GM12874 (cell line): ENCODE measurements at regions not wholly inside any gene's neighbourhood (a gene's known extent, or its start where the extent isn't known, plus 50 kb on each side); places are given as distances from the start of the nearest gene placed in this dataset.

Experiments
- CTCF ChIP-seq: IDR thresholded peaks from 2 replicates; pipeline ENCODE4 v1.5.1; 2011; ENCODE audit warnings: low read depth, mild to moderate bottlenecking, control low read depth, low read length, moderate library complexity; ENCODE audit not compliant: insufficient read depth

GRCh38 chr1:232487236-232487635 is 142.7 kb downstream of the SIPA1L2 start:
- TF ChIP-seq CTCF: no peak

GRCh38 chr1:232486454-232487207 is 143.3 kb downstream of the SIPA1L2 start:
- no peak for TF ChIP-seq CTCF

GRCh38 chr1:232486006-232486405 is 143.9 kb downstream of the SIPA1L2 start:
- TF ChIP-seq CTCF: no peak

- no peak for TF ChIP-seq CTCF
These were observed 145.1 kb downstream of the SIPA1L2 start for GRCh38 chr1:232484856-232485255.

GRCh38 chr1:232483826-232484225 is 146.1 kb downstream of the SIPA1L2 start:
- TF ChIP-seq CTCF: no peak

- no peak for TF ChIP-seq CTCF
These were observed 148.8 kb downstream of the SIPA1L2 start for GRCh38 chr1:232481091-232481490.

GRCh38 chr1:232477728-232478127 is 152.2 kb downstream of the SIPA1L2 start:
- no peak for TF ChIP-seq CTCF

- TF ChIP-seq CTCF: no peak
These were observed 153.4 kb downstream of the SIPA1L2 start for GRCh38 chr1:232476538-232476950.
